MCF 10A (cell line): ENCODE measurements at regions not wholly inside any gene's neighbourhood (a gene's known extent, or its start where the extent isn't known, plus 50 kb on each side); places are given as distances from the start of the nearest gene placed in this dataset.
"Not testable (repeated sequence)": the region's sequence is repeated elsewhere in the genome, so short reads cannot be mapped to it uniquely, and the experiment has no call there.

ENCODE experiments used
- BruUV-seq: library from RNA; stranded (reverse); fragments of 400-500 nt; replicated peaks from 2 replicates; lab custom pipeline; 2021; lab: Mats Ljungman, UMichigan
- CTCF ChIA-PET: fragments of 300-600 bp; sonication (Branson Sonifier 250); formaldehyde crosslinking; extraction: SDS; loops from one replicate; lab custom pipeline; 2021; ENCODE audit warnings: antibody characterized with exemption, inconsistent platforms; lab: Yijun Ruan, JAX
- POLR2A ChIA-PET: fragments of 300-600, 350-650 bp; sonication (Branson Sonifier 250); formaldehyde crosslinking; extraction: SDS; loops from one replicate; lab custom pipeline; 2020; ENCODE audit warnings: antibody characterized with exemption, inconsistent platforms; lab: Yijun Ruan, JAX
- DNase-seq: peaks from one replicate; pipeline ENCODE4 v3.0.0-alpha.2; 2018; ENCODE audit not compliant: unreplicated experiment
- H3K27ac Mint-ChIP-seq: one replicate; pipeline ENCODE4 v1.8.0; 2022; ENCODE audit warnings: mild to moderate bottlenecking, low read depth, mixed read lengths; ENCODE audit not compliant: unreplicated experiment
- H3K27me3 Mint-ChIP-seq: one replicate; pipeline ENCODE4 v1.8.0; 2022; ENCODE audit warnings: mixed read lengths; ENCODE audit not compliant: insufficient read depth, unreplicated experiment
- H3K36me3 Mint-ChIP-seq: one replicate; pipeline ENCODE4 v1.8.0; 2022; ENCODE audit warnings: mild to moderate bottlenecking, moderate library complexity, mixed read lengths; ENCODE audit not compliant: insufficient read depth, unreplicated experiment
- H3K4me1 Mint-ChIP-seq: one replicate; pipeline ENCODE4 v1.8.0; 2022; ENCODE audit warnings: mixed read lengths; ENCODE audit not compliant: insufficient read depth, unreplicated experiment
- H3K4me3 Mint-ChIP-seq: one replicate; pipeline ENCODE4 v1.8.0; 2022; ENCODE audit warnings: mild to moderate bottlenecking, moderate library complexity, mixed read lengths; ENCODE audit not compliant: unreplicated experiment
- H3K9me3 Mint-ChIP-seq: one replicate; pipeline ENCODE4 v1.8.0; 2022; ENCODE audit warnings: mixed read lengths; ENCODE audit not compliant: unreplicated experiment
- intact Hi-C: fragments of 100-400 bp; cut with micrococcal nuclease; formaldehyde crosslinking; loops from 2 replicates; pipeline ENCODE4 v1.14.1; 2022
- TF ChIP-seq, protein P1 (sequence below): fragments of 200-600 bp; IDR thresholded peaks from one replicate; pipeline ENCODE4 v1.8.0; 2022; ENCODE audit warnings: antibody characterized with exemption, mild to moderate bottlenecking; ENCODE audit not compliant: unreplicated experiment

- CTCF ChIA-PET, result no interaction called here
- no peaks in the 10 kb centered on the region for H3K36me3 Mint-ChIP-seq
- peaks cover 6% of the 10 kb centered on the region for H3K9me3 Mint-ChIP-seq
- no peak overlapping the region for H3K4me3 Mint-ChIP-seq
- BruUV-seq, result no TSS peak
- DNase-seq, result no peak
- POLR2A ChIA-PET, result no interaction called here
- H3K27me3 Mint-ChIP-seq, result no peaks in the 10 kb centered on the region
- H3K4me1 Mint-ChIP-seq, result no peaks in the 10 kb centered on the region
- intact Hi-C loops, result no loop called here
- H3K27ac Mint-ChIP-seq, result no peak overlapping the region
- TF ChIP-seq, protein P1, sequence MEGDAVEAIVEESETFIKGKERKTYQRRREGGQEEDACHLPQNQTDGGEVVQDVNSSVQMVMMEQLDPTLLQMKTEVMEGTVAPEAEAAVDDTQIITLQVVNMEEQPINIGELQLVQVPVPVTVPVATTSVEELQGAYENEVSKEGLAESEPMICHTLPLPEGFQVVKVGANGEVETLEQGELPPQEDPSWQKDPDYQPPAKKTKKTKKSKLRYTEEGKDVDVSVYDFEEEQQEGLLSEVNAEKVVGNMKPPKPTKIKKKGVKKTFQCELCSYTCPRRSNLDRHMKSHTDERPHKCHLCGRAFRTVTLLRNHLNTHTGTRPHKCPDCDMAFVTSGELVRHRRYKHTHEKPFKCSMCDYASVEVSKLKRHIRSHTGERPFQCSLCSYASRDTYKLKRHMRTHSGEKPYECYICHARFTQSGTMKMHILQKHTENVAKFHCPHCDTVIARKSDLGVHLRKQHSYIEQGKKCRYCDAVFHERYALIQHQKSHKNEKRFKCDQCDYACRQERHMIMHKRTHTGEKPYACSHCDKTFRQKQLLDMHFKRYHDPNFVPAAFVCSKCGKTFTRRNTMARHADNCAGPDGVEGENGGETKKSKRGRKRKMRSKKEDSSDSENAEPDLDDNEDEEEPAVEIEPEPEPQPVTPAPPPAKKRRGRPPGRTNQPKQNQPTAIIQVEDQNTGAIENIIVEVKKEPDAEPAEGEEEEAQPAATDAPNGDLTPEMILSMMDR, result no peak
Measured at GRCh38 chr1:189226779-189227178, 1250.9 kb downstream of the BRINP3 start.

GRCh38 chr1:189237008-189237407, 1240.7 kb downstream of the BRINP3 start:
- intact Hi-C loops, result no loop called here
- H3K4me3 Mint-ChIP-seq, result no peak overlapping the region

DNA sequence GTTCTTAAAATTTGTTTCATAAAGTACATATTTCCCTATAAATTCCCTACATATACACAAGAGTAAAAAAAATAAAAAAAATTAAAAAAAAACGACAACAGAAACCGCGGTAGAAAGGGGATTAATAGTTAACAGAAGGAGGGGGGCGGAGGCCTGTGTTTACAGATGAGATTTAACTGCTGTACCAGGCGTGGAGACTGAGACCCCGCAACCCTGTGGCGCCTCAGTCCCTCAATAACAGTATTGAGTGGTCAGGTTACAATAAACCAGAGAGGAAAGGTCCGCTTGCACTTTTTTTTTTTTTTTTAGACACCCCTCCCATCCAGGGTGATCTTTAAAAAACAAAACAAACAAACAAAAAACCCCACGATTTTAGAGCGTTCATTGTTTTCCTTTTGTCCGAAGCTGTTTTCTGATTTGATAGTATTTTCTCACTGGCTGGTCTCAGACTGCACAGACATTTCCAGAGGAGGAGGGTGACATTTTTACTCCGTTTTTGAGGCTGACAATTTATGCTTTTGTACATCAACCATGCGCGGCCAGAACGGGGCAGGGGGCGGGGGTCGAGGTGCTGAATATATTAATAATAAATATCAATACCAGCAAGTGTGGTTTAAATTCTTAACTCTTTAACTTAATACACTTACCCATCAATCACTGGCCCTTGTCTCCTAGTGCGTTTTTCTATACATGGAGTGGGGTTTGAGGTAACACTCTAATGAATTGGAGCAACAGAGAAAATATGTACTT, 1223.9 kb downstream of the BRINP3 start:
- peaks cover 6% of the 10 kb centered on the region for H3K36me3 Mint-ChIP-seq
- H3K9me3 Mint-ChIP-seq, result no peaks in the 10 kb centered on the region
- CTCF ChIA-PET, result interaction anchor here (0.7 kb wide), 1 partner anchor 712 kb away, joined by 3 read pairs; no protein-coding TSS in a partner anchor
- no peak for DNase-seq
- POLR2A ChIA-PET, result interaction anchor here (0.7 kb wide), 1 partner anchor 52 kb away, joined by 3 read pairs; no protein-coding TSS in a partner anchor
- BruUV-seq, result no TSS peak
- H3K4me3 Mint-ChIP-seq, result no peak overlapping the region
- TF ChIP-seq, protein P1, result no peak
- intact Hi-C loops, result no loop called here
- H3K27me3 Mint-ChIP-seq, result no peaks in the 10 kb centered on the region
- H3K27ac Mint-ChIP-seq, result no peak overlapping the region
- no peaks in the 10 kb centered on the region for H3K4me1 Mint-ChIP-seq

More at GRCh38 chr1:189237008-189237407, 1240.7 kb downstream of the BRINP3 start:
- Mint-ChIP-seq H3K27me3 (no peaks in the 10 kb centered on the region), H3K36me3 (no peaks in the 10 kb centered on the region), H3K27ac (no peak overlapping the region), H3K9me3 (peaks cover 10% of the 10 kb centered on the region), H3K4me1 (no peaks in the 10 kb centered on the region)
- no peak for DNase-seq
- ChIA-PET CTCF (interaction anchor here (0.5 kb wide), 1 partner anchor 557 kb away, joined by 3 read pairs; no protein-coding TSS in a partner anchor), POLR2A (no interaction called here)
- TF ChIP-seq, protein P1, result no peak
- no TSS peak for BruUV-seq

DNA sequence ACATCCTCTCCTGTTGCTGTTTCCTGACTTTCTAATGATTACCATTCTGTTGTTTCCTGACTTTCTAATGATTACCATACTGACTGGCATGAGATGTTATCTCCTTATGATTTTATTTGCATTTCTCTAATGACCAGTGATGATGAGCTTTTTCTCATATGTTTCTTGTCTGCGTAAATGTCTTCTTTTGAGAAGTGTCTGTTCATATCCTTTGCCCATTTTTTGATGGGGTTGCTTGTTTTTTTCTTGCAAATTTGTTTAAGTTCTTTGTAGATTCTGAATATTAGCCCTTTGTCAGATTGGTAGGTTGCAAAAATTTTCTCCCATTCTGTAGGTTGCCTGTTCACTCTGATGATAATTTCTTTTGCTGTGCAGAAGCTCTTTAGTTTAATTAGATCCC, 1216.5 kb downstream of the BRINP3 start:
- H3K4me1 Mint-ChIP-seq, CTCF ChIA-PET: not testable (repeated sequence)

More for the DNA sequence above, 1216.5 kb downstream of the BRINP3 start:
- POLR2A ChIA-PET, H3K27ac Mint-ChIP-seq, H3K36me3 Mint-ChIP-seq, H3K4me3 Mint-ChIP-seq, DNase-seq, intact Hi-C loops, H3K27me3 Mint-ChIP-seq, BruUV-seq: not testable (repeated sequence)
- peaks cover 11% of the 10 kb centered on the region for H3K9me3 Mint-ChIP-seq
